CD4-positive, CD25-positive, alpha-beta regulatory T cell (primary cell): ENCODE measurements at regions not wholly inside any gene's neighbourhood (a gene's known extent, or its start where the extent isn't known, plus 50 kb on each side); places are given as distances from the start of the nearest gene placed in this dataset.

Experiments used
- ATAC-seq, 2 donors: fragments of 150-1000 bp; cut with Tn5 transposase; one replicate each; pipeline ENCODE4 v1.10.0; 2021; ENCODE audit warnings: low read depth in 2 of 2, moderate number of reproducible peaks in 2 of 2, moderate library complexity in 1 of 2
- DNase-seq, 3 donors: peaks; one replicate each; pipeline versions ENCODE4 v3.0.0 to v3.0.0-alpha.2; 2012 to 2022; ENCODE audit warnings: mixed read lengths in 1 of 3
- H3K27ac ChIP-seq: one replicate; pipeline ENCODE4 v1.7.0; 2013; ENCODE audit warnings: mild to moderate bottlenecking, low read length; ENCODE audit not compliant: insufficient read depth, poor library complexity, severe bottlenecking
- H3K27me3 ChIP-seq: one replicate; pipeline ENCODE4 v1.7.0; 2013; ENCODE audit warnings: low read length; ENCODE audit not compliant: control insufficient read depth, insufficient read depth
- H3K36me3 ChIP-seq: one replicate; pipeline ENCODE4 v1.7.0; 2013; ENCODE audit warnings: mild to moderate bottlenecking, low read length, moderate library complexity; ENCODE audit not compliant: control insufficient read depth, insufficient read depth
- H3K4me1 ChIP-seq: 2 replicates; pipeline ENCODE4 v1.7.0; 2013; ENCODE audit warnings: mild to moderate bottlenecking, low read length; ENCODE audit not compliant: insufficient read depth, control insufficient read depth, poor library complexity, severe bottlenecking
- H3K4me3 ChIP-seq: one replicate; pipeline ENCODE4 v1.7.0; 2013; ENCODE audit warnings: low read depth, mild to moderate bottlenecking, low read length, moderate library complexity
- H3K9me3 ChIP-seq, 2 experiments: 1 replicate in 1 of 2; 2 replicates in 1 of 2; pipeline ENCODE4 v1.7.0; 2013; ENCODE audit warnings: low read length in 2 of 2, mild to moderate bottlenecking in 1 of 2, moderate library complexity in 1 of 2; ENCODE audit not compliant: control insufficient read depth in 2 of 2
- H3K27ac Mint-ChIP-seq, 3 donors: one replicate each; pipeline ENCODE4 v1.8.0; 2020 to 2022; ENCODE audit warnings: mild to moderate bottlenecking in 3 of 3, mixed read lengths in 3 of 3, moderate library complexity in 2 of 3
- H3K27me3 Mint-ChIP-seq: one replicate; pipeline ENCODE4 v1.8.0; 2022; ENCODE audit warnings: mild to moderate bottlenecking, mixed read lengths
- H3K36me3 Mint-ChIP-seq: one replicate; pipeline ENCODE4 v1.8.0; 2020; ENCODE audit warnings: mixed read lengths
- H3K4me1 Mint-ChIP-seq, 4 donors: one replicate each; pipeline ENCODE4 v1.8.0; 2020 to 2022; ENCODE audit warnings: mixed read lengths in 4 of 4, mild to moderate bottlenecking in 1 of 4
- H3K4me3 Mint-ChIP-seq, 4 donors: one replicate each; pipeline ENCODE4 v1.8.0; 2020 to 2022; ENCODE audit warnings: mild to moderate bottlenecking in 4 of 4, mixed read lengths in 4 of 4, moderate library complexity in 3 of 4
- H3K9me3 Mint-ChIP-seq, 7 donors: one replicate each; pipeline ENCODE4 v1.8.0; 2020 to 2022; ENCODE audit warnings: mixed read lengths in 7 of 7, mild to moderate bottlenecking in 3 of 7, moderate library complexity in 2 of 7

DNA sequence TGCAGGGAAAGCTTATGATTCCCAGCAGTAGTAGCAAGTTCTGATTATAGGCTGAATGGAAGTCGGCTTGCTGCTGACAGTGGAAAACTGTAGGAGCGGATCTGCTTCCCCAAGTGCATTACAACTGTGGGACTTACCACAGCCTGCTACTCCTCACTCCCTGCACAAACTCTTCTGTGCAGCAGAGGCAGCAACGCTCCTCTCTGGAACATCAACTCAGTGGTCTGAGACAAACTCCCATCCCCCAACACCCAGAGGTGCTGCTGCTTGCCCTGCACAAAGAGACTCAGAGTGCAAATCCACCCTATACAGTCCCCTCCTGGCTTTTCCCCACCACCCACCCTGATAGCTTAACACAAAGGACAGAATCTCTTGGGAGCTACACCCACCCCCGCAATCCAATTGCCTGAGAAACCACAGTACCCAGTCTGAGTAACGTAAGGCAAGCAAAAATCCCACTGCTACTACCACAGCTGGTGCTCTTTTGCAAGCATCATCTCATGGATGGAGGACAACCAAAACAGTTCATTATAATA lies 1455.2 kb downstream of the AMY1C start:
- H3K4me1 Mint-ChIP-seq, result no peaks in the 10 kb centered on the region
- no peak overlapping the region for H3K27ac Mint-ChIP-seq
- ATAC-seq (no peak), DNase-seq (no peak)
- Histone ChIP-seq H3K27me3 (no peaks in the 10 kb centered on the region), H3K4me3 (no peak overlapping the region), H3K27ac (no peak overlapping the region), H3K36me3 (no peaks in the 10 kb centered on the region), H3K4me1 (no peaks in the 10 kb centered on the region), H3K9me3 (peaks cover 12 to 26% of the 10 kb centered on the region in 2 experiments)
- no peaks in the 10 kb centered on the region for H3K27me3 Mint-ChIP-seq
- H3K4me3 Mint-ChIP-seq, result no peak overlapping the region
- H3K9me3 Mint-ChIP-seq, result peaks cover 0 to 20% (median 5%) of the 10 kb centered on the region in 7 donors
- no peaks in the 10 kb centered on the region for H3K36me3 Mint-ChIP-seq

DNA sequence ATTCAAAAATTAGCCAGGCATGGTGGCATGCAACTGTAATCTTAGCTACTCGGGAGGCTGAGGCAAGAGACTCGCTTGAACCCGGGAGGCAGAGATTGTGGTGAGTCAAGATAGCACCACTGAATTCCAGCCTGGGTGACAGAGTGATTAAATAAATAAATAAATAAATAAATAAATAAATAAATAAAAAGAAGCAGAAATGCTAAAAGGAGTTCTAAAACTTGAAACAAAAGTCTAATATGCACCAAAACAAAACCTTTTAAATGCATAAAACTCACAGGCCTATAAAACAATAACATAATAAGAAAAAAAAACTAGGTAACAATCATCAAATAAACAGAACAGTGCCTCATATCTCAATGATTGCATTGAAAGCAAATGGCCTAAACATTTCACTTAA lies 1458.9 kb downstream of the AMY1C start:
- H3K36me3 Mint-ChIP-seq, result no peaks in the 10 kb centered on the region
- ATAC-seq, result no peak
- H3K27me3 Mint-ChIP-seq, result no peaks in the 10 kb centered on the region

DNA sequence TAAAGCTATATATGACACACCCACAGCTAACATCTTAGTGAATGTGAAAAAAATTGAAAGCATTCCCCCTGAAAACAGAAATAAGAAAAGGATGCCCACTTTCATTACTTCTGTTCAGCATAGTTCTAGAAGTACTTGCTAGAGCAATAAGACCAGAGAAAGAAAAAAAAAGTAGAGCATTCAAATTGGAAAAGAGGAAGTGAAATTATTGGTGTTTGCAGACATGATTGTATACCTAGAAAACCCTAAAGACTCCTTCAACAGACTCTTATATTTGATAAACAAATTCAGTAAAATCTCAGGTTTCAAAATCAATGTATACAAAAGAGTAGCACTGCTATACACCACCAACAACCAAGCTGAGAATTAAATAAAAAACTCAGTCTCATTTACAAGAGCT lies 1461.0 kb downstream of the AMY1C start:
- no peak overlapping the region for H3K27ac ChIP-seq
- Mint-ChIP-seq H3K27me3 (no peaks in the 10 kb centered on the region), H3K4me3 (no peak overlapping the region), H3K9me3 (peaks cover 0 to 39% (median 7%) of the 10 kb centered on the region in 7 donors), H3K36me3 (no peaks in the 10 kb centered on the region), H3K27ac (no peak overlapping the region), H3K4me1 (no peaks in the 10 kb centered on the region)
- ATAC-seq (no peak), DNase-seq (no peak)
- no peaks in the 10 kb centered on the region for H3K27me3 ChIP-seq
- H3K4me3 ChIP-seq, result no peak overlapping the region
- H3K9me3 ChIP-seq, result peaks cover 0 to 8% of the 10 kb centered on the region in 2 experiments
- no peaks in the 10 kb centered on the region for H3K36me3 ChIP-seq
- H3K4me1 ChIP-seq, result no peaks in the 10 kb centered on the region

More for the DNA sequence above, 1458.9 kb downstream of the AMY1C start:
- Histone ChIP-seq H3K9me3 (peaks cover 9 to 21% of the 10 kb centered on the region in 2 experiments), H3K4me1 (no peaks in the 10 kb centered on the region), H3K4me3 (no peak overlapping the region), H3K27me3 (no peaks in the 10 kb centered on the region), H3K36me3 (no peaks in the 10 kb centered on the region), H3K27ac (no peak overlapping the region)
- peaks cover 0 to 39% (median 9%) of the 10 kb centered on the region in 7 donors for H3K9me3 Mint-ChIP-seq
- no peak overlapping the region for H3K4me3 Mint-ChIP-seq
- no peak overlapping the region for H3K27ac Mint-ChIP-seq
- DNase-seq, result no peak
- H3K4me1 Mint-ChIP-seq, result no peaks in the 10 kb centered on the region

DNA sequence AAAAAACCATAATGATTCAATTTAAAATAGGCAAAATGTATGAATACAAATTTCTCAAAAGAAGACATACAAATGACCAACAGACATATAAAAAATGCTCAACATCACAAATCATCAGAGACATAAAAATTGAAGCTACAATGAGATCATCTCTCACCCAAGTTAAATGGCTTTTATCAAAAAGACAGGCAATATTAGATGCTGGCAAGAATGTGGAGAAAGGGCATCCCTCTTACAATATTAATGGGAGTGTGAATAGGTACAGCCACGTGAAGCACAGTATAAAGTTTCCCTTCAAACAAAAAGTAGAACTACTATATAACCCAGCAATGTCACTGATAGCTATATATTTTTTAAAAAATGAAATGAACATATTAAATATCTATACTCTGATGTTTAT lies 1481.7 kb downstream of the AMY1C start:
- H3K4me3 Mint-ChIP-seq, result no peak overlapping the region

DNA sequence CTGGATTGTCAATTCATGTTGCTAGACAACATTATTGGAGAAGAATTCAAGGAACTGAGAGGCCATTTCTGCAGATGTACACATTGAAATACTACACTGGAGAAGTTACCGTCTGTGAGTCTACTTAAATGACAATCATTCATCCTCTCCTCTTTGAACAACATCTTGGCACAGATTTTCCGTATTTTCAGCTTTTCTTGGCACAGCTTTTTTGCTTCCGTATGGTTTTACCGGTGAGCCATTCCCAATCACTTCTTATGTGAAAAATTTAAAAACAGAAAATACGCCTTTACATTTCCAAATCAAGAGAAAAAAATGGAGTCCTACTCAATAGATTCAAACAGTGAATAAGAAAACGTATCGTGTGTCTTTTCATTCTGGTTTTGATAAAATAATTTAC lies 1493.7 kb downstream of the AMY1C start:
- Histone ChIP-seq H3K36me3 (no peaks in the 10 kb centered on the region), H3K9me3 (peaks cover 7 to 8% of the 10 kb centered on the region in 2 experiments), H3K4me3 (no peak overlapping the region), H3K27me3 (no peaks in the 10 kb centered on the region), H3K4me1 (no peaks in the 10 kb centered on the region), H3K27ac (no peak overlapping the region)
- Mint-ChIP-seq H3K27me3 (no peaks in the 10 kb centered on the region), H3K9me3 (peaks cover 4 to 60% (median 14%) of the 10 kb centered on the region in 7 donors), H3K4me3 (no peak overlapping the region), H3K4me1 (no peaks in the 10 kb centered on the region), H3K36me3 (no peaks in the 10 kb centered on the region), H3K27ac (no peak overlapping the region)
- no peak for DNase-seq
- no peak for ATAC-seq

More for the DNA sequence above, 1481.7 kb downstream of the AMY1C start:
- ATAC-seq (no peak), DNase-seq (no peak)
- no peaks in the 10 kb centered on the region for H3K27me3 ChIP-seq
- H3K4me1 ChIP-seq, result no peaks in the 10 kb centered on the region
- Mint-ChIP-seq H3K36me3 (no peaks in the 10 kb centered on the region), H3K9me3 (peaks cover 2 to 17% (median 4%) of the 10 kb centered on the region in 7 donors), H3K4me1 (no peaks in the 10 kb centered on the region), H3K27me3 (no peaks in the 10 kb centered on the region), H3K27ac (no peak overlapping the region)
- no peak overlapping the region for H3K27ac ChIP-seq
- no peak overlapping the region for H3K4me3 ChIP-seq
- H3K9me3 ChIP-seq, result peaks cover 0 to 3% of the 10 kb centered on the region in 2 experiments
- no peaks in the 10 kb centered on the region for H3K36me3 ChIP-seq

DNA sequence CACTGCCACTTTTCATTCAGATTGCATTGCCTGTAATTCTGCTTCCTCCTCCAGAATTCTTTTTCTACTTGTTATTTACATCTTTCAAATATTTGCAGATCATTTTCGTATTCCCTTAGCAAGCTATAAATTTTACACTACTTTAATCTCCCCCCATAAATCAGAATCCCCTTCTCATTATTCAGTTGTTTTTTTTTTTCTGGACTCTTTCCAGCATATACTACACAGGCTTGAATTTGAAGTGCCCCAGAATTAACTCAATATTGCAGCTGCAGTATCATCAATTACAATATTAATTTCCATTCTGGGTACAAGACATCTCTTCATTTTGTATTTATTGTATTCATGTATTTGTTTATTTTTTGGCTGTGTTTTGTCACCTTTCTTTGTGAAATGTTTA lies 1494.3 kb downstream of the AMY1C start:
- H3K27me3 ChIP-seq, result no peaks in the 10 kb centered on the region
- DNase-seq (no peak), ATAC-seq (no peak)
- H3K27ac ChIP-seq, result no peak overlapping the region
- no peaks in the 10 kb centered on the region for H3K4me1 Mint-ChIP-seq
- no peaks in the 10 kb centered on the region for H3K36me3 Mint-ChIP-seq
- H3K27me3 Mint-ChIP-seq, result no peaks in the 10 kb centered on the region
- peaks cover 4 to 62% (median 14%) of the 10 kb centered on the region in 7 donors for H3K9me3 Mint-ChIP-seq
- H3K4me3 Mint-ChIP-seq, result no peak overlapping the region
- H3K36me3 ChIP-seq, result no peaks in the 10 kb centered on the region
- H3K4me1 ChIP-seq, result no peaks in the 10 kb centered on the region
- no peak overlapping the region for H3K27ac Mint-ChIP-seq
- peaks cover 5 to 8% of the 10 kb centered on the region in 2 experiments for H3K9me3 ChIP-seq
- H3K4me3 ChIP-seq, result no peak overlapping the region

DNA sequence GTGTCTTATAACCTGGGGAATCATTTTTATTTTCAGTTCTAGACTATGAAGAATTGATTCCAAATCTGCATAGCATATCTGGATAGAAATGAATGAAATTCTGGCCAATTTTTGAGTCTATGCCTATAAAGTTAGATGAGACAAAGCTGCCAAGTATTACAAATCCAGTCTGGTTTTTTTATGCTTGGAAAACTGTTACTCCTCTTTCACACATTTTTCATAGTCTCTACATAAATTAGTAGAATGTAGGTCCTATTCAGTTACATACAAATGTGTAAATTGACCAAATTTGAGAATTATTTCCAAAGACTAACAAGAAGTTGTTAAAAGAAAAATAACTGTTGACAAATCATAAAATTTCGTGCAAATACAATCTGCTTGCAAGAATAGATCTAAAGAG lies 1505.2 kb downstream of the AMY1C start:
- Mint-ChIP-seq H3K36me3 (no peaks in the 10 kb centered on the region), H3K27me3 (no peaks in the 10 kb centered on the region), H3K4me1 (no peaks in the 10 kb centered on the region), H3K4me3 (no peak overlapping the region), H3K27ac (no peak overlapping the region), H3K9me3 (peaks cover 0 to 18% (median 5%) of the 10 kb centered on the region in 7 donors)
- Histone ChIP-seq H3K27ac (no peak overlapping the region), H3K36me3 (no peaks in the 10 kb centered on the region), H3K4me3 (no peak overlapping the region), H3K9me3 (peaks cover 0 to under 1% of the 10 kb centered on the region in 2 experiments), H3K4me1 (no peaks in the 10 kb centered on the region), H3K27me3 (no peaks in the 10 kb centered on the region)
- DNase-seq (no peak), ATAC-seq (no peak)

DNA sequence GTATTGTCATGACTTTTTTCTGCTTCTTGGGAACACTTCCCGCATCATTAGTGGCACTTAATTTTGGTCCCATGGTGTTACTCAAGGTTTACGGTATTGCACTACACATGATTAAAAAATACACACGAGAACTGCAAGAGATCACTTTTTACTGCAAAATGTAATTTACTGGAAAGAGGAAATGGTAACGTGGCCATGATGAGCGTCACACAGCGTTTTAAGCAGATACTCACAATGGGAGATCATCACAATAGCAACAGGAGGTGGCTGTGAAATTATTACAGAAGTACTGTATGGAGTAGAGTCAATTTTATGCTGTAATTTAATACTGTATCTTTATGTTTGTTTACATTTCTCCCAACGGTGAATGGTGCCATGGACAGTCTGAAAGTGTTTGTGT lies 1510.3 kb downstream of the AMY1C start:
- Histone ChIP-seq H3K36me3 (no peaks in the 10 kb centered on the region), H3K9me3 (peaks cover 0 to 1% of the 10 kb centered on the region in 2 experiments), H3K4me3 (no peak overlapping the region), H3K27ac (no peak overlapping the region), H3K4me1 (no peaks in the 10 kb centered on the region), H3K27me3 (no peaks in the 10 kb centered on the region)
- no peaks in the 10 kb centered on the region for H3K36me3 Mint-ChIP-seq
- H3K4me3 Mint-ChIP-seq, result no peak overlapping the region
- DNase-seq (no peak), ATAC-seq (no peak)
- H3K27me3 Mint-ChIP-seq, result no peaks in the 10 kb centered on the region
- peaks cover 3 to 28% (median 6%) of the 10 kb centered on the region in 7 donors for H3K9me3 Mint-ChIP-seq
- H3K27ac Mint-ChIP-seq, result no peak overlapping the region
- H3K4me1 Mint-ChIP-seq, result no peaks in the 10 kb centered on the region
